Stimulated activated CD4-positive, alpha-beta T cell treated with anti-CD3 and anti-CD28 coated beads, Interleukin-2, amount 100 ng/mL, for 4 hours (primary cell): ENCODE measurements at regions not wholly inside any gene's neighbourhood (a gene's known extent, or its start where the extent isn't known, plus 50 kb on each side); places are given as distances from the start of the nearest gene placed in this dataset.
"Not testable (repeated sequence)": the region's sequence is repeated elsewhere in the genome, so short reads cannot be mapped to it uniquely, and the experiment has no call there.

Experiments
- DNase-seq: peaks from one replicate; pipeline ENCODE4 v3.0.0-alpha.2; 2020; ENCODE audit warnings: low read depth

GRCh38 chr2:147181351-147182029, 663.3 kb upstream of the ACVR2A start:
- DNase-seq = no peak

- DNase-seq = no peak
These were observed 667.6 kb upstream of the ACVR2A start for GRCh38 chr2:147177071-147177857.

GRCh38 chr2:147174824-147175254, 670.0 kb upstream of the ACVR2A start:
- DNase-seq = no peak

- no peak for DNase-seq
These were observed 671.0 kb upstream of the ACVR2A start for GRCh38 chr2:147173798-147174197.

GRCh38 chr2:147173189-147173581, 671.6 kb upstream of the ACVR2A start:
- DNase-seq = no peak

- no peak for DNase-seq
These were observed 672.2 kb upstream of the ACVR2A start for GRCh38 chr2:147172493-147173188.

- no peak for DNase-seq
These were observed 672.9 kb upstream of the ACVR2A start for GRCh38 chr2:147171941-147172340.

- DNase-seq = no peak
These were observed 673.9 kb upstream of the ACVR2A start for GRCh38 chr2:147170932-147171331.

- DNase-seq = no peak
These were observed 679.0 kb upstream of the ACVR2A start for GRCh38 chr2:147165697-147166382.

- DNase-seq = no peak
These were observed 680.3 kb upstream of the ACVR2A start for GRCh38 chr2:147164563-147164962.

- DNase-seq = no peak
These were observed 683.1 kb upstream of the ACVR2A start for GRCh38 chr2:147161746-147162145.

- DNase-seq = no peak
These were observed 687.9 kb upstream of the ACVR2A start for GRCh38 chr2:147156970-147157369.

GRCh38 chr2:147150241-147150635, 694.6 kb upstream of the ACVR2A start:
- no peak for DNase-seq

GRCh38 chr2:147149575-147150240, 695.1 kb upstream of the ACVR2A start:
- DNase-seq = no peak

GRCh38 chr2:147147802-147148201, 697.0 kb upstream of the ACVR2A start:
- no peak for DNase-seq

GRCh38 chr2:147141930-147142329, 702.9 kb upstream of the ACVR2A start:
- no peak for DNase-seq

- not testable (repeated sequence) for DNase-seq
These were observed 705.1 kb upstream of the ACVR2A start for GRCh38 chr2:147139732-147140131.

- no peak for DNase-seq
These were observed 707.1 kb upstream of the ACVR2A start for GRCh38 chr2:147137711-147138110.

- no peak for DNase-seq
These were observed 709.5 kb upstream of the ACVR2A start for GRCh38 chr2:147135376-147135775.

- no peak for DNase-seq
These were observed 711.4 kb upstream of the ACVR2A start for GRCh38 chr2:147133286-147133908.

GRCh38 chr2:147125145-147125544, 719.7 kb upstream of the ACVR2A start:
- DNase-seq = no peak
